ENCODE measurements at regions not wholly inside any gene's neighbourhood (a gene's known extent, or its start where the extent isn't known, plus 50 kb on each side); places are given as distances from the start of the nearest gene placed in this dataset.

GRCh38 chr4:176593943-176594342 lies 198.8 kb downstream of the VEGFC start:
- TF ChIP-seq EZH2phosphoT487 (IDR thresholded peaks at IDR 0.05; ENCODE audit: low read length): no peak
- TF ChIP-seq CTCF (IDR thresholded peaks at IDR 0.05; ENCODE audit: low read length): no peak
